Left lung (tissue), 4 donors: ENCODE measurements at regions not wholly inside any gene's neighbourhood (a gene's known extent, or its start where the extent isn't known, plus 50 kb on each side); places are given as distances from the start of the nearest gene placed in this dataset.
"Not testable (repeated sequence)": the region's sequence is repeated elsewhere in the genome, so short reads cannot be mapped to it uniquely, and the experiment has no call there.

ENCODE experiments used
- ATAC-seq: fragments of 200-7000 bp; cut with Tn5 transposase; one replicate; pipeline ENCODE4 v1.9.1; 2020; ENCODE audit warnings: moderate library complexity
- DNase-seq, 4 donors: peaks; one replicate each; pipeline ENCODE4 v3.0.0-alpha.2; 2013 to 2020
- H3K27ac ChIP-seq, 2 donors: fragments of 200-600 bp; sonication (generic) in 1 of 2; one replicate each; pipeline versions ENCODE4 v1.5.0 to v1.8.0; 2020 to 2021
- H3K27me3 ChIP-seq, 2 donors: fragments of 200-600 bp; sonication (generic) in 1 of 2; one replicate each; pipeline versions ENCODE4 v1.5.0 to v1.8.0; 2020 to 2021
- H3K36me3 ChIP-seq, 2 donors: fragments of 200-600 bp; sonication (generic) in 1 of 2; one replicate each; pipeline versions ENCODE4 v1.5.0 to v1.8.0; 2020 to 2021
- H3K4me1 ChIP-seq, 2 donors: fragments of 200-600 bp; one replicate each; pipeline ENCODE4 v1.8.0; 2021
- H3K4me3 ChIP-seq, 2 donors: fragments of 200-600 bp; sonication (generic) in 1 of 2; one replicate each; pipeline versions ENCODE4 v1.5.0 to v1.8.0; 2020 to 2021; ENCODE audit warnings: mild to moderate bottlenecking in 1 of 2
- H3K9me3 ChIP-seq, 2 donors: fragments of 200-600 bp; sonication (generic) in 1 of 2; one replicate each; pipeline versions ENCODE4 v1.5.0 to v1.8.0; 2020 to 2021
- intact Hi-C, 2 donors: fragments of 100-400 bp; cut with DNase I; formaldehyde crosslinking; loops; one replicate each; pipeline versions ENCODE4 v1.11.2 to v1.14.2; 2022
- TF ChIP-seq, protein P1 (sequence below), 2 donors: fragments of 200-600 bp; sonication (generic) in 1 of 2; IDR thresholded peaks; one replicate each; pipeline versions ENCODE4 v1.5.0 to v1.8.0; 2021; ENCODE audit warnings: antibody characterized with exemption in 2 of 2
- donor health status: DM: no; HTN: yes; CAD: no.
- donor health status: DM: no; HTN: no; CAD: no.

DNA sequence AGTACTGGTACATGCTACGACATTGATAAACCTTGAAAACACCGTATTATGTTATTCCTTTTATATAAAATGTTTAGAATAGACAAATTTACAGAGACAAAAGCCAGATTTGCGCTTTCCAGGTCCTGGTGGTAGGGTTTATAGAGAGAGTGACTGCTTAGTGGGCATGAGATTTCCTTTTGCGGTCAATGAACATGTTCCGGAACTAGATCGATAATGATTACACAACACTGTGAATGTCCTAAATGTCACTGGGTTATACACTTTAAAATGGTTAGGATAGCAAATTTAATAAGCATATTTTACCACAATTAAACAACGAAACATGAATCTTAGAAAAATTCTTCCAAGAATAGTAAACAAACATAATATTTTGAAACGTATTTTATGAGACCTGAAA, 77.3 kb downstream of the MAGEA10 start:
- Histone ChIP-seq H3K4me1 (no peaks in the 10 kb centered on the region), H3K27ac (no peak overlapping the region), H3K27me3 (no peaks in the 10 kb centered on the region), H3K9me3 (no peaks in the 10 kb centered on the region), H3K4me3 (no peak overlapping the region), H3K36me3 (no peaks in the 10 kb centered on the region)
- intact Hi-C loops = no loop called here
- no peak for ATAC-seq
- TF ChIP-seq, protein P1, sequence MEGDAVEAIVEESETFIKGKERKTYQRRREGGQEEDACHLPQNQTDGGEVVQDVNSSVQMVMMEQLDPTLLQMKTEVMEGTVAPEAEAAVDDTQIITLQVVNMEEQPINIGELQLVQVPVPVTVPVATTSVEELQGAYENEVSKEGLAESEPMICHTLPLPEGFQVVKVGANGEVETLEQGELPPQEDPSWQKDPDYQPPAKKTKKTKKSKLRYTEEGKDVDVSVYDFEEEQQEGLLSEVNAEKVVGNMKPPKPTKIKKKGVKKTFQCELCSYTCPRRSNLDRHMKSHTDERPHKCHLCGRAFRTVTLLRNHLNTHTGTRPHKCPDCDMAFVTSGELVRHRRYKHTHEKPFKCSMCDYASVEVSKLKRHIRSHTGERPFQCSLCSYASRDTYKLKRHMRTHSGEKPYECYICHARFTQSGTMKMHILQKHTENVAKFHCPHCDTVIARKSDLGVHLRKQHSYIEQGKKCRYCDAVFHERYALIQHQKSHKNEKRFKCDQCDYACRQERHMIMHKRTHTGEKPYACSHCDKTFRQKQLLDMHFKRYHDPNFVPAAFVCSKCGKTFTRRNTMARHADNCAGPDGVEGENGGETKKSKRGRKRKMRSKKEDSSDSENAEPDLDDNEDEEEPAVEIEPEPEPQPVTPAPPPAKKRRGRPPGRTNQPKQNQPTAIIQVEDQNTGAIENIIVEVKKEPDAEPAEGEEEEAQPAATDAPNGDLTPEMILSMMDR (IDR thresholded peaks at IDR 0.05) = no peak
- DNase-seq = no peak

GRCh38 chrX:152050623-152051022, 76.1 kb upstream of the GABRE start:
- intact Hi-C loops, DNase-seq, H3K36me3 ChIP-seq, H3K27ac ChIP-seq, H3K4me3 ChIP-seq, ATAC-seq, H3K4me1 ChIP-seq, H3K27me3 ChIP-seq, H3K9me3 ChIP-seq: not testable (repeated sequence)

- DNase-seq (no peak), ATAC-seq (no peak)
- H3K27ac ChIP-seq = no peak overlapping the region
- intact Hi-C loops = no loop called here
- TF ChIP-seq, protein P1 (IDR thresholded peaks at IDR 0.05) = no peak
- H3K4me1 ChIP-seq = no peaks in the 10 kb centered on the region
- peaks cover 0 to 5% of the 10 kb centered on the region in 2 donors for H3K9me3 ChIP-seq
- H3K36me3 ChIP-seq = no peaks in the 10 kb centered on the region
- H3K4me3 ChIP-seq = no peak overlapping the region
- H3K27me3 ChIP-seq = no peaks in the 10 kb centered on the region
Measured at GRCh38 chrX:152044383-152044782, 69.9 kb upstream of the GABRE start.

DNA sequence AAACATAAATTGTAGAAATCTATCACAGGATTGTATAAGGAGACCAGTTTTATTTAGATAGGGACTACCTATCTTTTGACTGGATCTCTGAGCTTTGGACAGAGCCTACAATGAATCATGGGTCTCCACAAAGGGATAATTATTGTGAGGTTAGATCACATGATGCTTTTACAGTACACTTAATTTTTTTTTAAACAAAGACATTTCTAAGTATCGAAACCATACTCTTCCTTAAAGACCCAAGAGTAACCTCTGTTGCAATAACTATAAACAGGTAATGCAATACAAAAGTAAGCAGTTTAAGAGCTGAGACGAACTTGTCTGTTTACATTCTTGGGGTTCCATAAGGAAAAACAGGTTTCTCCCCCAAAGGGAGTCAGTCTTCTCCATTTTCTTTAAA, 64.3 kb upstream of the GABRE start:
- ATAC-seq (no peak), DNase-seq (no peak)
- Histone ChIP-seq H3K27me3 (no peaks in the 10 kb centered on the region), H3K36me3 (no peaks in the 10 kb centered on the region), H3K4me1 (no peaks in the 10 kb centered on the region), H3K9me3 (peaks cover 0 to 5% of the 10 kb centered on the region in 2 donors), H3K27ac (no peak overlapping the region), H3K4me3 (no peak overlapping the region)
- TF ChIP-seq, protein P1 (IDR thresholded peaks at IDR 0.05) = no peak
- intact Hi-C loops = no loop called here

- H3K4me1 ChIP-seq = no peaks in the 10 kb centered on the region
- no peak for DNase-seq
- H3K27ac ChIP-seq = no peak overlapping the region
- H3K27me3 ChIP-seq = no peaks in the 10 kb centered on the region
- H3K9me3 ChIP-seq = peaks cover 0 to 5% of the 10 kb centered on the region in 2 donors
- no peaks in the 10 kb centered on the region for H3K36me3 ChIP-seq
- H3K4me3 ChIP-seq = no peak overlapping the region
- intact Hi-C loops = no loop called here
- ATAC-seq = no peak
- TF ChIP-seq, protein P1 (IDR thresholded peaks at IDR 0.05) = no peak
Measured at GRCh38 chrX:152037183-152037582, 62.7 kb upstream of the GABRE start.

DNA sequence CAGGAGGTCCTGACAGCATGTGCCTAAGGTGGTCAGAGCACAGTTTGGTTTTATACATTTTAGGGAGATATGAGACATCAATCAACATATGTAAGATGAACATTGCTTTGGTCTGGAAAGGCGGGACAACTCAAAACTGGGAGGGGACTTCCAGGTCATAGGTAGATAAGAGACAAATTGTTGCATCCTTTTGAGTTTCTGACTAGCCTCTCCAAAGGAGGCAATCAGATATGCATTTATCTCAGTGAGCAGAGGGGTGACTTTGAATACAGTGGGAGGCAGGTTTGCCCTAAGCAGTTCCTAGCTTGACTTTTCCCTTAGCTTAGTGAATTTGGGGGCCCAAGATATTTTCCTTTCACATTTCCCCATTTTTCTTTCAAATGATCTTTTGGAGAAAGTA, 56.9 kb upstream of the GABRE start:
- H3K9me3 ChIP-seq, H3K36me3 ChIP-seq, H3K4me3 ChIP-seq, intact Hi-C loops, DNase-seq, ATAC-seq, H3K27ac ChIP-seq, H3K4me1 ChIP-seq, H3K27me3 ChIP-seq: not testable (repeated sequence)
